ENCODE measurements at regions not wholly inside any gene's neighbourhood (a gene's known extent, or its start where the extent isn't known, plus 50 kb on each side); places are given as distances from the start of the nearest gene placed in this dataset.
"Not testable (repeated sequence)": the region's sequence is repeated elsewhere in the genome, so short reads cannot be mapped to it uniquely, and the experiment has no call there.

DNA sequence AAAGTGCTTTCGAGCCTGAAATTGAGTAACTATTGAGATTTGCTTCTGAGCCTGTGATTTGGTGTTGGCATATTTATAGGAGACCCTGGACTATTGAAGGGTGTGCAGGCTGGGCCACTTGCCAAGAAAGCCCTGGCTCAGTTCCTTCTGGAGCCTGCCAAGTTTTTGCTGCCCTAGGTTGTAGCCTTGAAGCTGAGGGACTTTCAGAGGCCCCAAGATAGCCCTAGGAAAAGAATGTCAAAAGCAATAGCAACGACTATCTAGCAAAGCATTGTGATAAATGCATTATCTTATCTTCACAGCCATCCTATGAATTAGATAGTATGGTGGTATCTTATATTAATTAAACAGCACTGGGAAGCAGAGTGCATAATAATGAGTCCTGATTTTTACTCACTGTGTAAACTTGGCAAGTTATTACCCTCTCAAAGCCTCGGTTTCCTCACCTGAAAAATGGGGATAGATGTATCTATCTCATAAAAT lies 473.7 kb upstream of the PODXL start:
- DNase-seq (ENCODE audit: low spot score): no peak
- FAIRE-seq: no peak

DNA sequence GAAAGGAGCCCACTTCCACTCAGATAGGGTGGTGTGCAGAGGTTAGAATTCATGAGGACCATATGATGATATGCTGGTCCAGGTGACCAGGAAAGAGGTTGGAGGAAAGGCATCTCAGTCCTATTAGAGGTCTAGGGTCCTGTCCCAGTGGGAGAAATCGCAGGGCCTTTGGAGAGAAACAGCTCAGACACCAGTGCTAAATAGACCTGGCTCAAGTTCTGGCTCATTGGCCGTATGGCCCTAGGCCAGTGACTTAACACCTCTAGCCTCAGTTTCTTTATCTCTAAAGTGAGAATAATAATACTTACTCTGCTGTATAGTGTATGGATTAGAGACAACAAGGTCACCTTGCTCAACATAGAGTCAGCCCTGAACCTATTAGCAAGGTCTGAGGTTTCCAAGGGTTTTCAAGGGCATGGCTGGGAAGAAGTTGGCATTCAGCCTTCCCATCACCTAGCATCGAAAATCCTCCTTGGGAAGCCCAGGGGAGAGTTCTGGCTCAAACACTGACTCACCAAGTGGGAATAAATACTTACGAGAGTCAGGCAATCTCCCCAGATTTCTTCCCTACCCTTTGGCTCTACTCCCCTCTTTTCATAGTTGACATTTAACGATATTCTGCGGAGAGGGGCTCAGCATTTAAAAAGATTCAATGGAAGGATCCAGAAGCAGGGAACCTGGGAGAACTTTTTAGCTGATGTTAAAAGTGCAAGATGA lies 473.1 kb upstream of the PODXL start:
- no peak for DNase-seq (ENCODE audit: low spot score)
- no peak for FAIRE-seq

DNA sequence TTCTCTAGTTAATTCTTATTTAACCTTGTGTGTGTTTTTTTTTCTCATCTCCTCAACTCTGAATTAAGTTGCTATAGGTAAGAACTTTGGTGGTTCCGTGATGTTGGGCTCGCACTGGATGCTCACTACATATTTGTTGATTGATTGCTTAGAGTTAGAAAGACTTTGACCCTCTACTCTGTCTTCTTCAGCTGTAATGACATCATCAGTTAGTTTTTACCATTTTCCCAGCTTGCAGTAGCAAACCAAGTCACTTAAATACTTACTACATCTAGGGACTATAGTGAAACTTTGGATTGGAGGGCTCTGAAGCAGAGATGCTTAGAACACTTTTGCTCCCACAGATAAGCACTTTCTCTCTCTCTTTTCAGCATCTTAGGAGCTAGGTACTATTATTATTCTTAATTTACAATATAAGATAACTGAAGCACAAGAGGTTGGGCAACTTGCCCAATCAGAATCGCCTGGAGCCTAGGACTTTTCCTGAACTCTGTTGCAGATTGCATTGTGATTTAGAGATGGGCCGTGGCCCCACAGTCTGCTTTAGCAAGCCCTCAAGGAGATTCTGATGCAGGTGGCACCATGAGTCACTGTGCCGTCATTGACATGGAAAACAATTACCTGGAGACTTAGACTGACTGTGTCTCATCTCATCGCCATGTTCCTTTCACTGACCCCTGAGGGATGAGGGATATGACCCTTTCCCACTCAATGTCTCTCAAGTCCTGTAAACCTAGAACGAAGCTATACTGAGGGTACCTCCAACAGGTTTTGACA lies 471.9 kb upstream of the PODXL start:
- FAIRE-seq (no peak), DNase-seq (ENCODE audit: low spot score) (no peak)

DNA sequence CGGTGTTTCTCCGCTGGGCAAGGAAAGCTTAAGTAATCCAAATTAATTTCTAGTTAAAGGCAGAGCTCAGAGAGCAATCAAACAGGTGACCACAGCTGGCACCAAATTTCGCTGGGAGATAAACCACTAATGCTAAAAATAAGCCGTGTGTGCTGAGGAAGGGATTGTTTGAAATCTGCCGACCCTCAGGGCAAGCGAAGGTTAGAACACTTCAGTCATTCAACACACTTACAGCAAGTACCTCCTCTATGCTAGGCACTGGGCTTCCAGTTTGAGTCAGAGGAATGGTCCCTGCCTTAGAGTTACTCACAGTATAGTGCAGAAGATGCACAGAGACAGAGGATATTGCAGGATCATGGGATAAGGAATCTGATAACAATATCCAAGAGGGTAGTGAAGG lies 467.9 kb upstream of the PODXL start:
- FAIRE-seq (no peak), DNase-seq (ENCODE audit: low spot score) (no peak)

DNA sequence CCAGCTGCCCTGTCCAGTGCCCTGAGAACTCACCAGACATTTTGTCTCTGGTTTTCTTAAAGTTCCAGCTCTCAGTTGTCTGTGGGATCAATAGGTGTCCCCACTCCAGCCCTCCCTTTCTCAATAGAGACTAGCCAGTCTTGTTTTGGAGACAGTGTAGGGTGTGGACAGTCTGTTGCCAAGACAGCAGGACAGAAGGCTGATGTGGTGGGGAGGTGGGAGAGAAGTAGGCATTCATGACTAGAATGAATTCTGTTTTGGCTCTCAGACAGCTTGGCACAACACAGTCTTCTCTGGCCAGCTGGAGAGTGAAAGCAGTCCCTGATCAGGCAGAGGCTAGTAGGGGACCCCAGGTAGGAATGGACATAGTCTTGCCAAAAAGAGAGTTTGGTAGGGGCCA lies 467.0 kb upstream of the PODXL start:
- DNase-seq (ENCODE audit: low spot score): no peak
- no peak for FAIRE-seq

DNA sequence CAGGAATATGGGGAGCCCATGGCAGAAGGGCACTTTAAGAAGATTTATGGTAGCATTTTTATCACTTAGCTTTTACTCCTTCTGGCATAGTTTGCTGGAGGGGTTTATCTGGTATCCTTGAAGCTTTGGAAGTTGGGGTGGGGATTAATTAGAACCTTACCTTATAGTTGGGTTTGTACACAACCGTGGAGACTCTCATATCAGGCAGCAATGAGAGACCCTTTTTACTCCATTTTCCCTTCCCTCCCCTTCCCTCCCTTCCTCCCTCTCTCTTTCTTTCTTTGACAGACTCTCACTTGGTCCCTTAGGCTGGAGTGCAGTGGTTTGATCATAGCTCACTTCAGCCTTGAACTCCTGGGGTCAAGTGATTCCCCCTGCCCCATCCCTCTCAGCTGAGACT lies 465.8 kb upstream of the PODXL start:
- FAIRE-seq (no peak), DNase-seq (ENCODE audit: low spot score) (no peak)

DNA sequence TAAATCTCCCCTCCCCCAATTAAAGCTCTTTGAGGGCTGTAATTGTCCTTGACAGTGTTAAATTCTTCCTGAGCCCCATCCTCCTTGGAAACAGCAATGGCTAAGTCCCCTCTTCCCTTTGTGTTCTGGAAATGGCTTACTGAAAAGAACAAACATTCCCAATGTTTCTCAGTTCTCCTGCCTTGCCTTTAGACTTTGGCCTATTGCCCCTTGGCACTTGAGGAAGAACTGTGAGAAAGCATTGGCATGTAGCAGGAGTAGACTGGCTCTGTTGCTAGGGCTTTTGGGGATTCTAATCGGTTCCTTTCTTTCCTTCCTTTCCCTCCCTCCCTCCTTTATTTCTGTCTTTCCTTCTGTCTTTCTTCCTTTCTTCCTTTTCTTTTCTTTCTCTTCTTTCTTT lies 463.3 kb upstream of the PODXL start:
- DNase-seq (ENCODE audit: low spot score) (no peak), FAIRE-seq (no peak)

DNA sequence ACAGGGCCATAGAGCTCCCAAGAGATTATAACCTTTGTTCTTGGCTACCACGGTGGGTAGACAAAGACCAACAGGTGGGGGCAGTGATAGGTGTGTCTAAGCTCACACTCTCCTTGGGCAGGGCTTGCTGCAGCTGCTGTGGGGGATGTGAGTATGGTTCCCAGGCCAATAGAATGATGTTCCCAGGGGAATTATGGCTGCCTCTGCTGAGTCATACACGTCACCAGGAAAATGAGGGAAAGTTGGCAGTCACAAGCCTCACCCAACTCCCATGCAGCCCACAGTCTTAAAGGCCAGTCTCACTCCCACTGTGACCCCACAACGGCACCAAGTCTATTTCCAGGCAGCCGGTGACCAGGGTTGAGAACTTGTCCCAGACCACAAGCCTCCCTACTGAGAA lies 453.4 kb upstream of the PODXL start:
- no peak for DNase-seq (ENCODE audit: low spot score)
- no peak for FAIRE-seq

DNA sequence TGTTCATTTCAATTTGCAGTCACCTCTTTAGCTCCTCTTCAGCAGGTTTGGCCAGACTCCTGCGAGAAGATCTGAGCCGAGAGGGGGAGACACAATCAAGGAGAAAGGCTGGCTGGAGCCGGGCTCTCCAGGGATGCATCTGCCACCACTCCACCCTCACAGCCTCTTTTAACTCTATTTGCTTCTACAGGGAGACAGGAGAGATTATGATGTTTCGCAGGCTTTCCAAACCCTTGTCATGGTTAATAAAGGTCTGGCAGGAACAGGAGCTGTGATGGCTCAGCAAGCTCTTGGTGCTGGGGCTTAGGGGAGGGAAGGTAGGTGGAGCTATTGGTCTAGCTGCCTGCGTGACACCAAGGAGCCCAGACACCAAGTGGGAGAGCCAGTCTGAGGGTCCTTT lies 448.1 kb upstream of the PODXL start:
- no peak for DNase-seq (ENCODE audit: low spot score)
- no peak for FAIRE-seq

DNA sequence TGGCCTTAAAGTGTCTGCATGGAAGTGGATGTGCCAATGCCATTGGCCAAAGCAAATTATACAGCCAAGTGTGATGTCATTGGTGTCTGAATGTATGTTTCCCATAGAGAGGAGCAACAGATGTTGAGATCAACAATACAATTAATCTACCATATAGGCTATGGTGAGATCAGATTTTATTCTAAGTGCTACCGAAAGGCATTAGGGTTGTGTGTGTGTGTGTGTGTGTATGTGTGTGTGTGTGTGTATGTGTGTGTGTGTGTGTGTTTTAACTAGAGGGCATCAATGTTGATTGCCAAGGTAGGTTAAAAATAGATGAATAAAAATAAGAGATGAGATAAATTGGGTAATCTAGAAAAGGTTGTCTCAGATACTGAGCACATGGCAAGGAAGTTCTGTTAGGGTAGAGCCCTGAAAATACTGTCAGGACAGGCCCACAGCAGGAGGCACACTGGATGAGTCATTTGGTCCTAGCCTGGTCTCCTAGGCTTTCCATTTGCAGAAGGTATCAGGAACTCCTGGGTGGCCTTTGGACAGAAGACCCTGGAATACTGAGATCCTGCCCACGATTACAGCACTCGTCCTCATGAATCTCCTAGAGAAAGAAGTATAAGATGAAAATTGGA lies 446.0 kb upstream of the PODXL start:
- FAIRE-seq: no peak
- DNase-seq (ENCODE audit: low spot score): no peak

DNA sequence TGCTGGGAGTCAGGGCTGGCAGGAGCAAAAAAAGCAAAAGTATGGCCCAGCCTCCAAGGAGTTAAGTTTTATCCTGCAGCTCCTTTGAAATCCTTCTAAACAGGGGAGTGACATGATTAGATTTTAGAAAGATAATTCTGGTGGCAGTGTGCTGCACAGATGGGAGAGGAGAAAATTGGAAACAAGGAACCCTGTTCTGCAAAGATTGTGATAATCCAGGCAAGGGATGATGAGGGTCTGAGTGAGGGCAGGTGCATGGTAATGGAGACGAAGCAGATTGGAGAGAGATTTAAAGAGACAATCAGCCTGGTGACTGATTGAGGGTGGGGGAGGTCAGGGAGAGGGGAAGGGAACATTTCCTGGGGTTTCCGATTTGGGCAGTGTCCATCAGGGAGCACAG lies 444.7 kb upstream of the PODXL start:
- no peak for DNase-seq (ENCODE audit: low spot score)
- no peak for FAIRE-seq

DNA sequence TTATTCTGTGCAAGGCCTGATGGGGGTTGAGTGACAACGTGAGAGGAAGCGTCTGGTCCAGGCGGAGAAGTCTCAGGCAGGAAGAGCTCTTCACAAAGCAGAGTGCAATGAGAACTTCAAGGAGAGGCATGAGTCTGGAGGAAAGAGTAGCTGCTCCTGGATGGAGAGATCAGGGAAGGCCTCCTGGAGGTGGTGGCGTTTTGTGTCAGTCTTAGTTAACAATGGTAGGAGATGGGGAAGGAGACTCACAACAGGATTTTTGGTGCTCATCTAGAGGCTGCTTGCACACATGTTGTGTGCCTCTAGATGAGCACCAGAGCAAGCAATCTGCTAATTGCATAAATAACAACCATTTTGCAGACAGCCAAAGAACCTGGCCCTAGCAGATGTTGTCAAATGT lies 442.8 kb upstream of the PODXL start:
- no peak for DNase-seq (ENCODE audit: low spot score)
- FAIRE-seq: no peak

DNA sequence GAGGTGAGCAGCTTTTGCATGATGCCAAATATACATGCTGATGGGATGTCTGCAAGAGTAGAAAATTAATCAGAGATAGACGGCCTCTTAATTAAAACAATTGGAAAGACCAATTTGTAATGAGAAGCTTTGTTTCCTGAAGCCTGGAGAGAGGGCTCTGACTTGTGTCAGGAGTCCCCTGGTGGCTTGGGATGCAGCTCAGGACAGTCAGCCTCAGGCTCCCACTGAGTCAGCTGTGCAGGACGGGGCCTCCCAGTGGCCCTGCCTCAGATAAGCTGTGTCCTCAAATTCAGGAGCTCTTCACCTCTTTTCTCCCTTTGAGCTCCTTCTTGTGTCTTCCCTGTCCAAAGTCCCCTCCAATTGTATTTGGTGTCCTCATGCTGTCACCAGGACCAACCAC lies 438.9 kb upstream of the PODXL start:
- no peak for DNase-seq (ENCODE audit: low spot score)
- FAIRE-seq: no peak

DNA sequence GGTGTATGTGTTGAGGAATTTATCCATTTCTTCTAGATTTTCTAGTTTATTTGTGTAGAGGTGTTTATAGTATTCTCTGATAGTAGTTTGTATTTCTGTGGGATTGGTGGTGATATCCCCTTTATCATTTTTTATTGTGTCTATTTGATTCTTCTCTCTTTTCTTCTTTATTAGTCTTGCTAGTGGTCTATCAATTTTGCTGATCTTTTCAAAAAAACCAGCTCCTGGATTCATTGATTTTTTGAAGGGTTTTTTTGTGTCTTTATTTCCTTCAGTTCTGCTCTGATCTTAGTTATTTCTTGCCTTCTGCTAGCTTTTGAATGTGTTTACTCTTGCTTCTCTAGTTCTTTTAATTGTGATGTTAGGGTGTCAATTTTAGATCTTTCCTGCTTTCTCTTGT lies 424.6 kb upstream of the PODXL start:
- FAIRE-seq; DNase-seq (ENCODE audit: low spot score): not testable (repeated sequence)

DNA sequence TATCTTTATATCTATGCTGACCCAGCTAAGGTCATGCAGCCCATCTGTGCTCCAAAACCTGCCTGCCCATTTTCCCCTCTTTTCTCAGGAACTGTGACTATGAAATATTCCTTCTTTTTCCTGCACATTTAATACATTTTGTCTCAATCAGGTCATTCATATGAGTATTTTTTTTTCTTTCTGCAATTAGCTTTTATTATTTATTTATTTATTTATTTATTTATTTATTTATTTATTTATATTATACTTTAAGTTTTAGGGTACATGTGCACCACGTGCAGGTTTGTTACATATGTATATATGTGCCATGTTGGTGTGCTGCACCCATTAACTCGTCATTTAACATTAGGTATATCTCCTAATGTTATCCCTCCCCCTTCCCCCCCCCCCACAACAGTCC lies 421.7 kb upstream of the PODXL start:
- FAIRE-seq; DNase-seq (ENCODE audit: low spot score): not testable (repeated sequence)

DNA sequence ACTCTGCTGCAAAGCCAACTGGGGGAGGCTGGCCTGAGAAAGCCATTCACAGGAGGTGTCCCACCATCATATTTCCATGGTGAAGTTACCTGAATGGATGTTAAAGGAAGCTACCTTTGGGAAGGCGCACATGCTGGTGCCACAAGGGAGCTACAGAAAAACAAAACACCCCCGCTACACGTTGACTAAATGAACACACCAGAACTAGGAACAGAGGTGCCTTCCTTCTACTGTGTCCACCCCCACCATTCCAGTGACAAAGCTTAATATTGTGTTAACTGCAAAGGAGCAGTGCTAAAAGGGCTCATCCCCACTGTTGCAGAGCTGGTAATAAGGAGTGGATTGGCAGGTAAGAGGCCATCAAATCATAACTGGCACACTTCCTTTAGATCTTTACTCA lies 420.0 kb upstream of the PODXL start:
- DNase-seq (ENCODE audit: low spot score) (no peak), FAIRE-seq (no peak)

DNA sequence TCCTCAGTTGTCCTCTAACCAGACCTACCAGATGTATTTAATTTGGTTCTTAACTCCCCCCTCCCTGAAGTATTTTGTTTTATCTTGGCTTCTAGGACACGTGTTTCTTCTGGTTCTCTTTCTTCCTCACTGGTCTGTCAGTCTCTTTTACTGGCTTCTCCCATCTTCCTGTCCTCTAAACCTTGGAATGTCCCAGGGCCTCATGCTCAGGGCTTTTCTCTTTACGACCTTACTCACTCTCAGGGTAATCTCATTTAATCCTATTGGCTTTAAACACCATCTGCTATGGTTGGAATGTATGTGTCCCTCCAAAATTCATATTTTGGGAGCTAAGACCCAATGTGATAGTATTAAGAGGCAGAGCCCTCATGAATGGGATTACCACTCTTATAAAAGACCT lies 418.2 kb upstream of the PODXL start:
- no peak for FAIRE-seq
- no peak for DNase-seq (ENCODE audit: low spot score)

DNA sequence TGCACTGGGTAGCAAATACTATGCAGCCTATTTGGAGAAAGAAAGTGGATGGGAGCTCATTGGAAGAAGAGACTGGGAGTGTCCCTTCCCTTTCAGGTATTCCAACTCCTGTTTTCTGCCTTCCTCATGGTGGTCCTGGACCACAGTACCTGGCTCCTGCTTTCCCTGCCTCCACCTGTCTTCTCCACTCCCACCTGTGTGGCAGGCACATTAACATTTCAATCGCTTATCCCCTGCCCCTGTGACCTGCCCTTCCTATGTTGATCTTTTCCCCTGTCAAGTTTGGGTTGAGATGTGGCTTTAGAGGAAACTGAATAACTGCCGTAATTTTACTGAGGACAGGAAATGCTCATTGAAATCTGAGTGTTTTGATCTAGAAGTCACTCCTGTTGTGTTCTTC lies 415.8 kb upstream of the PODXL start:
- DNase-seq (ENCODE audit: low spot score): no peak
- no peak for FAIRE-seq

DNA sequence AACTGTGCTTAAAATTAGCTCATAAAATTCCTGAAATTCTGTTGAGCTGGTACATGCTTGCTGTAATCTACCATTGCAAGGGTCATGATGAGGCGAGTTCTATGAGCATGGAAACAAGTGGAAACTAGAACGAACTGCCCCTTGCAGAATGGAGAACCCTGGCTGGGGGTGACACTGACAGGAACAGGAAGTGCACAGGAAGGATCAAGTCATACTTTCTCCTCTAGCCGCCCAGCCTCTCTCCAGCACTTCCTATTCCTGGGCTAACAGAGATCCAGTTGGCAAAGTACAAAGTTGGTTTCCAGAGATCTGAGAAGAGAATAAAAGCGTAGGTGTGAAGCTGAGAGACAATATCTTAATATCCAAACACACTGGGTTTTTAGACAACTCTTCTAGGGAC lies 414.2 kb upstream of the PODXL start:
- FAIRE-seq: no peak

DNA sequence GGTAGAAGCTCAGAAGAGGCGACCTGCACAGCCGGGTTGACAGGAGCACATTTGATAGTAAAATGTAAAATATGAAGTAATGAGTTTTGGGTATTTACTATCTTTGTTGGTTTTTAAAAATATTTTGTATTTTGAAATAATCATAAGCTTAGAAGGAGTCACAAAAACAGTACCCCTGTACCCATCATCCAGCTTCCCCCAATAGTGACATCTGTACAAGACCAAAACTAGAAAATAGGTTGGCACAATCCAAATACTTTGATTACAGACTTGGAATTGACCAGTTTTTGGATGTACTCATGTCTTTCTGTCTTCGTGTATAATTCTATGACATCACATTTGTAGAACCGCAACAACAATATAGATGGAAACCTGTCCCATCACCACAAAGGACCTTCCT lies 413.1 kb upstream of the PODXL start:
- DNase-seq (ENCODE audit: low spot score) (no peak), FAIRE-seq (no peak)

More for the DNA sequence above, 414.2 kb upstream of the PODXL start:
- DNase-seq (ENCODE audit: low spot score): no peak

DNA sequence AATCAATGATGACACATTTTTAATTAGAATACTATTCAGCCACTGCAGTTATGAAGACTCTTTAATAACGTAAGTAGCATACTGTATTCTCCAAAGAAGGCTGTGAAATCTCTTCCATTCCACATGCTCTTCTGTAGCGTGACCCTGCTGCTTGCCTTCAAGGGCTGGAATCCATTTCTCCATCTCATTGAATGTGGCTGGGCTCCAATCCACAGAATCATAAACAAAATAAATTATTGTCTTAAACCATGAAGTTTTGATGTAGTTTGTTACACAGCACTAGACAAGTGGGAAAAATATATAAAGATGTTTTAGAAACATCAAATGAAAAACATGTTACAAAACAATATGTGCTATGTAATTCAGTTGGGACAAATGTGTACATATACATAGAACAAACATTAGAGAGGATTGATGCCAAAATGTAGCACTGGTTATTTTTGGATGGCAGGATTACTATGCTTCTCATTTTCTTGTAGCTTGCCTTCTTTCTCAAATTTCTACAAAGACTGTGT lies 410.8 kb upstream of the PODXL start:
- DNase-seq (ENCODE audit: low spot score) (no peak), FAIRE-seq (no peak)

DNA sequence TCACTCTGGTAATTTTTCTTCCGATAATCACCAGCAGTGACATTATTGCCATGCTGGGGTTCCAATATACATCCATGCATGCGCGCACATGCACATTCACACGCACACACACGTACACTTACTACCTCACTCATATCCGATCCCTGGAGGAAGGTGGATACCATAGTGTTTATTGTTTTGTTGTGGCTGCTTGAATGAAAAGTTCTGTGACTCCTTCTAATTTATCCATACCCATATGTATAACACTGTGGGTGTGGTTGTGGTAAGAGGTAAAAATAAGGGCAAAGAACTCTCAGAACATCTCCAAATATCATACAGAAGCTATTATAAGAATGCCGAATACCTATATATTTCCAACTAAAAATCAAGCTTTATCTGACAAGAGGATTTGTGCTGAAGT lies 407.8 kb upstream of the PODXL start:
- FAIRE-seq: no peak
- no peak for DNase-seq (ENCODE audit: low spot score)

All from urothelium cell line (cell line).